NB4 (cell line): ENCODE measurements at regions not wholly inside any gene's neighbourhood (a gene's known extent, or its start where the extent isn't known, plus 50 kb on each side); places are given as distances from the start of the nearest gene placed in this dataset.

Experiments
- DNase-seq: peaks from one replicate; pipeline ENCODE4 v3.0.0; 2010; ENCODE audit warnings: low read depth
- H3K4me3 ChIP-seq: one replicate; pipeline ENCODE4 v1.5.1; 2011; ENCODE audit warnings: mild to moderate bottlenecking, low read depth, low read length, moderate library complexity
- MAX ChIP-seq: IDR thresholded peaks from 2 replicates; pipeline ENCODE4 v1.6.1; 2011; ENCODE audit warnings: low read depth, low read length
- MYC ChIP-seq: IDR thresholded peaks from 2 replicates; pipeline ENCODE4 v1.6.1; 2011; ENCODE audit warnings: low read depth, low read length
- POLR2A ChIP-seq: IDR thresholded peaks from 2 replicates; pipeline ENCODE4 v1.6.1; 2011; ENCODE audit warnings: mild to moderate bottlenecking; ENCODE audit not compliant: insufficient read length; ENCODE audit errors: extremely low read depth
- TF ChIP-seq, protein P1 (sequence below): IDR thresholded peaks from one replicate; pipeline ENCODE4 v1.5.1; 2012; ENCODE audit warnings: low read depth, low read length

GRCh38 chr10:128310971-128311658, 184.9 kb upstream of the MKI67 start:
- TF ChIP-seq POLR2A: no peak
- TF ChIP-seq, protein P1, sequence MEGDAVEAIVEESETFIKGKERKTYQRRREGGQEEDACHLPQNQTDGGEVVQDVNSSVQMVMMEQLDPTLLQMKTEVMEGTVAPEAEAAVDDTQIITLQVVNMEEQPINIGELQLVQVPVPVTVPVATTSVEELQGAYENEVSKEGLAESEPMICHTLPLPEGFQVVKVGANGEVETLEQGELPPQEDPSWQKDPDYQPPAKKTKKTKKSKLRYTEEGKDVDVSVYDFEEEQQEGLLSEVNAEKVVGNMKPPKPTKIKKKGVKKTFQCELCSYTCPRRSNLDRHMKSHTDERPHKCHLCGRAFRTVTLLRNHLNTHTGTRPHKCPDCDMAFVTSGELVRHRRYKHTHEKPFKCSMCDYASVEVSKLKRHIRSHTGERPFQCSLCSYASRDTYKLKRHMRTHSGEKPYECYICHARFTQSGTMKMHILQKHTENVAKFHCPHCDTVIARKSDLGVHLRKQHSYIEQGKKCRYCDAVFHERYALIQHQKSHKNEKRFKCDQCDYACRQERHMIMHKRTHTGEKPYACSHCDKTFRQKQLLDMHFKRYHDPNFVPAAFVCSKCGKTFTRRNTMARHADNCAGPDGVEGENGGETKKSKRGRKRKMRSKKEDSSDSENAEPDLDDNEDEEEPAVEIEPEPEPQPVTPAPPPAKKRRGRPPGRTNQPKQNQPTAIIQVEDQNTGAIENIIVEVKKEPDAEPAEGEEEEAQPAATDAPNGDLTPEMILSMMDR: no peak
- no peak for TF ChIP-seq MAX
- TF ChIP-seq MYC: no peak
- DNase-seq: no peak
- H3K4me3 ChIP-seq: no peak overlapping the region

GRCh38 chr10:128312250-128312649, 186.0 kb upstream of the MKI67 start:
- DNase-seq: no peak
- H3K4me3 ChIP-seq: no peak overlapping the region
- TF ChIP-seq MYC (no peak), MAX (no peak), POLR2A (no peak)
- TF ChIP-seq, protein P1: no peak

DNA sequence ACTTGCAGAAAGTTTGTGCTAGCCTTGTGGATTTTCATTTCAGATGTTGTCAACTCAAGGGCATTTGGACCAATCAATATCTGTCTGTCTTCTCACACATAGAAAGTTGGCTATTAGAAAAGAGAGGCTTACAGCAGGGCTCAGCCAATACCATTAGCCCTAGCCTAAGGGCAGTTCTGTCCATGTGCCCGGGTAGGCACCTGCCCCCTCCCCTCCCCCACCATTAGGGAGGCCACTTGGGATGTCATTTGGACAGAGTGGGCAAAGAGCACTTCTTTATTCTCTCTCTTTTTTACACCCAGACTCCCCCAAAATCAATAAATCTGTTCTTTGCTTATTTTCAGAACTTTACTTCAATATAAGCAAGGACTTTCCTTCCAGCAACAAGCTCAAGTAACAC, 188.5 kb upstream of the MKI67 start:
- H3K4me3 ChIP-seq: no peak overlapping the region
- TF ChIP-seq POLR2A: no peak
- TF ChIP-seq, protein P1: no peak
- no peak for TF ChIP-seq MAX
- TF ChIP-seq MYC: no peak
- DNase-seq: no peak

DNA sequence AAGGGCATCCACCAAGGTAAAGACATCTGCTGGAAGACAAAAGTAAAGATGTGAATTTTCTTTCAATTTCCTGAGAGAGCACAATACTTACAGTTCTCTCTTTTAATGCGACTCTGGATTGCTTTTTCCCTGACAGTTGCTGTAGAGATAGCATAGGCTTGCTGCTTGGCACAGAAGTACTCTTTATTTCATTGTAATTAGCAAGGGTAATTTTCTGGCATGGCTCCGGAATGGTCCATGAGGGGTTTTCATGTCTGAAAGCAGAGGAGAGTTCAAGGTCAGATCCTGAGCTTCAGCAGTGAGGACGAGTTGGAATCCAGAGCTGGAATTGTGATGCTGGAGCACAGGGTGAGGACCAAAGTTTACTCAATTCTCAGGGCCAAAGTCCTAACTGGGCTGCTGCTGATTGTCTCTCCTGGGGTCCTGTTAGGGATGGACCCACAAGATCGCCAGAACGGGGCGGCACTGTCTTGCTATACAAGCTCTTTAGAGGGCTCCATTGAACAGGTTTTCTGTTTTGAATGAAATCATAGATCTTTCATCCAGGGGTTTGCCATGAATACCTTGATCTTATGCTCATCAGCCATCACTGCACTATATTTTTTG, 190.0 kb upstream of the MKI67 start:
- no peak for TF ChIP-seq MAX
- TF ChIP-seq MYC: no peak
- no peak for TF ChIP-seq POLR2A
- TF ChIP-seq, protein P1: no peak
- no peak for DNase-seq
- no peak overlapping the region for H3K4me3 ChIP-seq

- no peak for DNase-seq
- no peak overlapping the region for H3K4me3 ChIP-seq
- no peak for TF ChIP-seq POLR2A
These were observed 190.7 kb upstream of the MKI67 start for GRCh38 chr10:128316925-128317324.

GRCh38 chr10:128318366-128318765, 192.1 kb upstream of the MKI67 start:
- TF ChIP-seq MAX (no peak), MYC (no peak), POLR2A (no peak)
- TF ChIP-seq, protein P1: no peak

More at GRCh38 chr10:128318366-128318765, 192.1 kb upstream of the MKI67 start:
- no peak for DNase-seq
- H3K4me3 ChIP-seq: no peak overlapping the region
